Bone marrow (tissue), 2 donors: ENCODE measurements at regions not wholly inside any gene's neighbourhood (a gene's known extent, or its start where the extent isn't known, plus 50 kb on each side); places are given as distances from the start of the nearest gene placed in this dataset.
"Not testable (repeated sequence)": the region's sequence is repeated elsewhere in the genome, so short reads cannot be mapped to it uniquely, and the experiment has no call there.

Source experiments
- DNase-seq, 2 donors: peaks; one replicate each; lab custom pipeline; 2025; lab: John Stamatoyannopoulos, UW

DNA sequence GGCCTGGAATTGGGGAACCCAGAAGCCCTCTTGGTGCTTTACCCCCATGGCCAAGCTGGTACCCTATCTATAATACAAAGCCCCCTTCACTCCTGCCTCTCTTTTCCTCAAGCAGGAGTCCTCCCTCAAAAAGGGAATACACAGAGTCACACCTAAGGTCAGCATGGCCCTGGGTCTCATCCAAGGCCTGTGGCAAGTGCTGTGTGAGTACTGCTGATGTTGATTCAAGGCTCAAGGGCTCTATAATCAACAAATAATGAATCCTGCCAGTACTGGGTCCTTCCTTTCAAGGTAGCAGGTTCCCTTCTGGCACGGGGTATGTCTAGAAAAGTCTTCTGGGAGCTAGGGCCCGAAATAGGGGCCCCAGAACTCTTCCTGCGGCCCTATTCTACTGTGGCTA is 187.3 kb downstream of the CYB561 start:
- no peak for DNase-seq

DNA sequence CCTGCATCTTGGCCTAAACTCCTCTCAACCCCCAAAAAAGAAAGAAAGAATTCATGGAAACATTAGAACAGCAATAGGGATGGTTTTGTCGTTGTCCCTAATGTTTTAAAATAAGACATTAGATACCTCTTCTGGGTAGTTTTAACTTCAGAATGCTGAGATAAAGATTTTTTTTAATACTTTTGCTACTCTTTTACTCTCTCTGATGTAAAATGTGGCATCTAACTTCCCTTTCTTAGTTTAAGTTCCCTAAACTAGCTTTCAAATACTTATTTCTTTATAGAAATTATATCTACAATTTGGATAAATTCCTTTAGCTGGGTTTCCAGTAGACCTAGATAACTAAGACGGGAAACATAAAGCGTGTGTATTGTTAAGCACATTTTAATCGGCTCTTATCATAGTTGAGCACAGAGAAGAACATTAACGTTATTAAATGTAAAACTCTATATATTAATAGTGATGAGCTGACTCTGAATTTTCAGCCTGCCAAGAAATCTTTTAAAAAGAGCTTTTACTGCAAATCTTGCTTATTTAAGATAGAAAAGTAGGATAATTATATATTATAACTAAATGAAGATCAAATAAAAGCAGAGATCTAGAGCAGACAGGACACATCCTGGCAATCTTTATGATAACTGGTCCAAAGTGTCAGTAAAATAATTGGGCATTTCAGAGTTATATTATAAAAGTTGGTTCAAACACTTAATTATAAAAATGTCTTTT is 183.2 kb downstream of the CYB561 start:
- no peak for DNase-seq

DNA sequence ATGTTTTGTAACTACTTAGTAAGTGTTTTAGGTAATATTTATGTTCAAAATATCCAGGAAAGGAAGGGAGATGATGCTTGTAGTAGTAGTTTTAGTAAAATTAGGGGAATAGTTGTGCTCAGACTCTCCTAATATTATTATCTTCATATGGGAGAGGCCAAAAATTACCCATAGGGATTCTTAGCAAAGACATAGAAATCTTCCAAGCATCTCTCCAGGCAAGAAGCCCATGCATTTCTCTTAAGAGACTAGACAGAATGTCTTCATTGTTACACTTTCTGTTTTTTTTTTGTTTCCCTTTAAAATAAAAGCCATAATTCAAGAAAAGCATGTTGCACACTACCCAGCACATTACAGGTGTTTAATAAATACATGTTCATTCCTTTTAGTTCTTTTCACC is 180.6 kb downstream of the CYB561 start:
- DNase-seq: no peak

DNA sequence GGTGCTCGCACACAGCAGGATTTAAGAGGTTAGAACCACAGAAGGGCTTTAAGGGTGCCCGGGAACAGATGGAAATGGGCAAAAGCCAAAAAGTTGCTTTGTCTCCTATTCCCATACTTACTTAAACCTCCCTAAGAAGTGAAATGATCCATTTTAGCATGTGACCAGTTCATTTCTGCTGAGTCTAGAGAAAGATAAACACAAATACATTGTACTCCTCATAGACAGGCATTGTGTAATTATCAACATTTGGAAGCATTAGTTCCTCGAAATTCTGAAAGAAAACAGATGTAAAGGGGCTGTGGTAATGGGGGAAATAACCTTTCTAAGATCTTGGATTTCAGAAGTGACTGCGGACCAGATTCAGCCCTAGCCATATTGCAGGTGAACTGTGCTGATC is 178.3 kb downstream of the CYB561 start:
- no peak for DNase-seq

DNA sequence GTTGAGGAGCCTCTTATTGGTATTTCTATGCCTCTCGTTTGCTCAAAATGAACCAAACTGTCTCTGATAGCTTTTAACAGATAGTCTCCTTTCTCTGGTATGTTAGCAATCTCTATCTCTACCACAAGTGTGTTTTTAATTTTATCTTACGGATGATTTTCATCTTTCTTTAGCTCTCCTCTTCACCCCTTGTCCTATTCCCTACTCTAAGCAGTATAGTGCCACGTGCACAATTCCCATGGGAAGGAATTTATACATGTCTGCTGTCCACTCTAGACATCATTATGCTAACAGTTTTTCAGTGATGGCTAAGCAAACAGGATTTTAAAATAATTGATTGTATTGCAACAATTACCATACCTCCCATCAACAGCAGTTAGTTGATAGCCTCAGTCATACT is 177.3 kb downstream of the CYB561 start:
- DNase-seq: no peak

DNA sequence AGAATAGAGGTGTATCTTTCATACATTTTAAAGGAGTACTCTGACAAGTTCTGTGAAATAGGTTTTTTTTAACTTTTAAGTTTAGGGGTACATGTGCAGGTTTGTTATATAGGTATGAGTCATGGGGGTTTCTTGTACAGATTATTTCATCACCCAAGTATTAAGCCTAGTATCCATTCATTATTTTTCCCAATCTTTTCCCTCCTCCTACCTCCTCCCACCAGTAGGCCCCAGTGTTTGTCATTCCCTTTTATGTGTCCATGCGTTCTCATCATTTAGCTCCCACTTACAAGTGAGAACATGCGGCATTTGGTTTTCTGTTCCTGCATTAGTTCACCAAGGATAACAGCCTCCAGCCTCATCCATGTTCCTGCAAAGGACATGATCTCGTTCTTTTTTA is 175.5 kb downstream of the CYB561 start:
- DNase-seq: no peak

DNA sequence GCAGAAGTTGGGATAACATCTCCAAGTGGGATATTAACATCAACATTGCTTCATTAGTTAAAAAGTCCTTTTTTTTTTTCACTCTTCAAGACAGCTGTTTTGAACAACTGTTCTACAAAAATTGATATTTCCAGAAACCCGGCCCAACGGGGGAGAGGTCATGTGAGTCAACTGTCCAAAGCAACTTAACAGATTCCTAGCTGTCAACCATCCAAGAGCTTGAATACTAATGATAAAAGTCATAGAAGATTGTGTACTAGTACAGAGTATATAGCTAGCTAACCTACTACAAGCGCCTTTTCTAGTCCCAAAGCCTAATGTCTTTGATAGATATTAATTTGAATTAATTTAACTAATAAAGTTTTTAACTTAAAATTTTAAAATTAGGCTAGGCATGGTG is 172.0 kb downstream of the CYB561 start:
- no peak for DNase-seq

DNA sequence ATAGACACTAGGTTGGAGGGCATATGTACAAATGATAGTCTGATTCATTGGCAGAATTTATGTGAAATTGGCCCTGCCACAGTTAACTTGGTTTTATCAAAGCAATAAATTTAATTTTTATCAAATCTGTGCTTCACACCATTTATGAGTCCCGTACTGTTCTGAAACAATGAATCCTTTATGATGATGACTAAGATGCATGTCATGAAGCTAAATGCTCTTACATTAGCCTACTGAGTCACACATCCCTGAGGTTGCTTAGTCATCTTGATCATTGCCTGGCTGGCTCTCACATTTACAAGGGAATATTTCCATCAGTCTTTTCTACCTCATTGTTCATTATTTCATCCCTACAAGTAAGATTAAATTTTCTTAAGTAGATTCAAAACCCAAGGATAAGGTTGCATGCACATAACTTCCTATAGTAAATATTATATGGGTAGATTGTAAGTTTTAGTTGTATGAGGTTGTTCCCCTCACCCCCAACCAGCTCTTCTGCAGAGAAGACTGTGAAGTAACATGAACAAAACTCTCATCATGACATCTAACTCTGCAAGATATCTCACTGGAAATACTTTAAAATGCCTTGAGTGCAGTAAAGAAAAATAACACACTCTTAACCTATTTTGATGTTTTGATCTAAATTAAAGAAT is 170.7 kb downstream of the CYB561 start:
- peak in 1 of 2 donors; percentile 64 for DNase-seq

DNA sequence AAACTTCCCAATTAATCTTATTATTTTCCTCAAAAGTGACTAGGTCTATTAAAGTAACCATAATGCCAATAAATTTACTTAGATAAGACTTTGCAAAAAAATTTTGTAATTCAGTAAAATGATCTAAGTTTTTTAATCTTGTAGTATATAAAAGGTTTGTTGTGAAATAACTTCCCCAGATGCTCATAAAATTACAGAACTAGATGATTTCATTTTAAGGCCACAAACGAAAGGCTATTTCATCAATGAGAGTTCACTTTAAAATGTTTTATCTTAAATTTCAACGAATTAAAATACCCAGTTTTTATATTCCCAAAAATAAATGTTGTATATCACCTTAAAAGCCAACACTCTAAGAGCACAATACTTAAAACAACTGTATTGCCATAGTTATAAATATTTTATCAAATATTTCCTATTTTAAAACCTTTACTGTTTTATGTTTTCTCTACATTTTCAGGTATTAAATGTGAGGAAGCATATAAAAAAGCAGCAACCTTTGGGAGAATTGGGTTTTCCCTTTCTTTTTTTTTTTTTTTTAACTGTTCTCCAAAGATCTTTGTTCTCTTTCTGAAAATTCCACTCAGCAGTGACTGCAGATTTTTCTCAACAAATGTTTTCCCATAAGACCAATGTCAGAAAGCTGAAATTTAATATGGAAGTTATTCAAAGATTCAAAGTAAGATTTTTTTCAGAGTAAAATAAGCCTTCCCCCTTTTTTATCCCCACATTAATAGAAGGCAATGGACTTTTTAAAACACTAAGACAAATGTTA is 169.9 kb downstream of the CYB561 start:
- no peak for DNase-seq

DNA sequence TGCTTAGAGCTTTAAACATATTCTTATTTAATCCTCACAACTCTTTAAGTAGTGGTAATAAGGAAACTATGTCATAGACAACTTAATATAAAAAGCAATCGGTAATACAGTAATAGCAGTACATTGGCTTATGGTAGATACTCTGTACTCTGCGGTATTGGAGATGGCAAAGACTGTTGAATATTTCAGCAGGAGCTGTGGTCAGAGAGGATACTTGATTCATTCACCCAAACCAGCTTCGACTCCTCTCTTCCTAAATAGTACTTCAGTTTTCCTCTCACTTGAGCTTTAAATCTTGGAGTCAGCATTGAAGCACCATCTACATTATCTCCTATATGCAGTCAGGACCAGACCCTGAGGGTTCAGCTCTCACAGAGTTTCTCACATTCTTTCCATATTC is 169.3 kb downstream of the CYB561 start:
- DNase-seq: no peak

DNA sequence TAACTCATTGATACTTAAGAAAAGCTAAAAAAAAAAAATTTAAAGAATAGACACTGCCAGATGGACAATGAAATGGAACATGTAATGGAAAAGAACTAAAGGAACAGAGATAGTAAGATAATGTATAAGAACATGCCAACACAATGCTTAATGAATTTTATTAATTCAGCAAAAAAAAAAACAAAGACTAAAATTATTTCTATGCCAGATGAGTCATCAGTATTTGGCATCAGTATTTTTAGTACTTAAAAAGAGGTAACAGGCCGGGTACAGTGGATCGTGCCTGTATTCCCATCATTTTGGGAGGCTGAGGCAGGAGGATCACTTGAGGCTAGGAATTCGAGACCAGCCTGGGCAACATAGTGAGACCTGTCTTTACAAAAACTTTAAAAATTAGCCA is 168.5 kb downstream of the CYB561 start:
- DNase-seq: no peak

DNA sequence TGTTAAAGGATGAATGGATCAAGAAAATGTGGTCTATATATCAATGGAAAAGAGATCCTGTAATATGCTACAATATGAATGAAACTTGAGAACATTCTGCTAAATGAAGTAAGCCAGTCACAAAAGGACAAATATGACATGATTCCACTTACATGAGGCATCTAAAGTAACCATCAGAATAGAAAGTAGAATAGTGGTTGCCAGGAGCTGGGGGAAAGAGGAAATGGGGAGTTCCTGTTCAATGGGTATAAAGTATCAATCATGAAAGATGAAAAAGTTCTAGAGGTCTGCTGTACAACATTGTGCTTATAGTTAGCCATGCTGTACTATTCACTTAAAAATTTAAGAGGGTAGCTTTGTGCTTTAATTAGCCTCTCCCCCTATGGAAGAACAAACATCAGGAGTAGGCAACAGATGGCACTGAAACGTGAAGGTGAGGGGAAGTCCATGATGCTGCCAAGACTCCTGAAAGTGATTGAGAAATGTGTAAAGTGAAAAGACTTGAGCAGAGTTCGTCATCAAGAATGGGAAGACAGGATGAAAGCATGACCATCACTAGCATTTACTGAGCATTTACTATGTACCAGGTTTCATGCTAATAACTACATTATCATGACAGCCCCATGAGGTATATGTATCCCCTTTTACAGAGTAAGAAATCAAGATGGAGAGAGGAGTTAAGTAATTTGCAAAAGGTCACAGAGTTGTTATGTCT is 167.2 kb downstream of the CYB561 start:
- no peak for DNase-seq

DNA sequence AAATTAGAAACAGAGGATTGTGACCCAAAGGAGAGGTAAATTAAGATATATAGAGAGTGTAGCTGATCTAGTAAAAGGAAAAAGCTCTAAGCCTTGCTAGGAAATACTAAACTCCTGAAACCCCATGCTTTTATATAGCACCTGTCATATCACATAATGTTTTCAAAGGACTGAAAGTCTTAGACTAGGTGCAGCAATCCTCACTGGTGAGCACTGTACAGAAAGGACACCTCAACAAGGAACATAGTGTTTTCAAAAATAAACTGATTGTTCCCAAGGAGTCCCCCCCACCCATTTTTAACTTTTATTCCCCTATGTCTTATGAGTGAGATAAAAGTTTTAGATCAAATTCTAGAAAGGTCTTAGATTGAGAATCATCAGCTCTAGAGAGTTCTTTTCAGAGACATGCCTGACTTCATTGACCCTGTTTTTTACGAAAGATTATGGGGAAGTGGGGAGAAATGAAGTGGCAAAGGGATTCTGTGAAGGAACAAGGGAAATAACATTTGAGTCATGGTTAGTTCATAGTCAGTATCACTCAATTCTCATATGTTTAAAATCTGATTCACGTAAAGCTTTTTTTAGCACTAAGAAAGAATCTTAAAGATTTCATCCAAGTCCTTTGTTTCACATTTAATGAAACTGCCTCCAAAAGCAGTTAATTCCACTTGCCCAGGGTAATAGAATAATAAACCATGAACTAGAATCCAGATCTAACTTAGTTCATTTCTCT is 166.4 kb downstream of the CYB561 start:
- DNase-seq: no peak

DNA sequence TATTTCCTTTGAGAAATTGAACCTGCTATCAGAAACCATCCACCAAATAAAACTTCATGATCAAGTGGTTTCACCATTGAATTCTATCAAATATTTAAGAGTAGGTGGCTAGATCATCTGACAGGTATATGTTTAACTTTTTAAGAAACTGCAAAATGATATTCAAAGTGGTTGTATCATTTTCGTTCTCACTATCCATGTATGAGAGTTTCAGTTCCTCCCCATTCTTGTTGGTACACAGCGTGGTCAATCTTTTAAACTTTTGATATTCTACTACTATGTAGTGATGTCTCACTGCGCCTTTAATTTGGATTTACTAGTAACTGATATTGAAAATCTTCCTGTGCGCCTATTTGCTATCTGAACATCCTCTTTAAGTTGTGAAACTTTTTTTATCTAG is 163.7 kb downstream of the CYB561 start:
- DNase-seq: no peak

DNA sequence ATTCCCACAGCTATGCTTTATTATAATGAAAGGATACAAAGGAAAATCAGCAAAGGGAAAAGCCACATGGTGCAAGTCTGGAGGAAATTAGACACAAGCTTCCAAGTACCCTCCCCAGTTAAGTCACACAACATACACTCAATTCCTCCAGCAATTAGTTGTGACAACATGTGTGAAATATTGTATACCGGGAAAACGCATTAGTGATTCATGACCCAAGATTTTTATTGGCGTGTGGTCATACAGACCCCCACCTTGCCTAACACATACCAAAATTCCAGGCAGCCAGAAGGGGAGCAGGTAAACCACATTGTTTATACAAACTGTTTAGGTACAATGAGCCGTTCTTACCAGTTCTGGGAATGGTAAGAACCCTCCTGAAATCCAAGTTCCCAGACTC is 160.6 kb downstream of the CYB561 start:
- DNase-seq: no peak

DNA sequence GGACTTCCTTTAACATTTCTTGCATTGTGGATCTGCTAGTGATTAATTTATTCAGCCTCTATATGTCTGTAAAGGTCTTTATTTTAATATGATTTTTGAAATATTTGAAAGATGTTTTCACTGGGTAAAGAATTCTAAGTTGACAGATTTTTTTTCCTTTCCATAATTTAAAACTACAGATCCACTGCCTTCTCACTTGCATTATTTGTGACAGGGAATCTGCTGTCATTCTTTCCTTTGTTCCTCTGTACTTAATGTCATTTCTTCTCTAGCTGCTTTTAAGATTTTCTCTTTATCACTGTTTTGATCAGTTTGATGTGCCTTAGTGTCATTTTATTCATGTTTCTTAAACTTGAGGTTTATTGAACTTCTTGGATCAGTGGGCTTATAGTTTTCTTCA is 159.9 kb downstream of the CYB561 start:
- no peak for DNase-seq

DNA sequence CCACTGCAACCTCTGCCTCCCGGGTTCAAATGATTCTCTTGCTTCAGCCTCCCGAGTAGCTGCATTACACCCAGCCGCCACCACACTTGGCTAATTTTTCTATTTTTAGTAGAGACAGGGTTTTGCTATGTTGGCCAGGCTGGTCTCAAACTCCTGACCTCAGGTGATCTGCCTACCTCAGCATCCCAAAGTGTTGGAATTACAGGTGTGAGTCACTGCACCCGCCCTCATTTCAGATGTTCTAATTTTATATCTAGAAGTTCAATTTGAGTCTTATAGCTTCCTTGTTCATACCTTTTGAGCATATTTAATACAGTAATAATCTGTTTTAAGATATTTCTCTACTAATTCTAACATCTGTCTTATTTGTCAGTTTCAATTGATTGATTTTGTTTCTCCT is 159.1 kb downstream of the CYB561 start:
- not testable (repeated sequence) for DNase-seq

DNA sequence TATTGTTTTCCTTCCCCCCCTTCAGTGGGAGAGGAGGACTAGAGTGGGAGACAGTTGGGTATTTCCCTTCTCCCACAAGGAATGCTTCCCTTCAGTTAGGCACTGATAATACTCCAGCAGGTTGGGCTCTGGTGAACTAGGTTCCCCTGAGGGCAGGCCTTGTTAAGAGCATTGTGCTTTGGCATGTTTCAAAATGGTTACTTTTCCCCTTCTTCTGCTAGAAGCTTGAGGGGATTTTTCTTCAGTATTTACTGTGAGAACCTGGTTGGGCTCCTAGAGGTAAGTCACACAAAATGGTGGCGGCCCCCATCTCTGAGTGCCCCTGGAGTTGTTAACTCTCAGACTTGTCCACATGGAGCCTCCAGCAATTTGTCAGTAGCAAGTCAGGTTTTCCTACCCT is 156.2 kb downstream of the CYB561 start:
- DNase-seq: no peak

DNA sequence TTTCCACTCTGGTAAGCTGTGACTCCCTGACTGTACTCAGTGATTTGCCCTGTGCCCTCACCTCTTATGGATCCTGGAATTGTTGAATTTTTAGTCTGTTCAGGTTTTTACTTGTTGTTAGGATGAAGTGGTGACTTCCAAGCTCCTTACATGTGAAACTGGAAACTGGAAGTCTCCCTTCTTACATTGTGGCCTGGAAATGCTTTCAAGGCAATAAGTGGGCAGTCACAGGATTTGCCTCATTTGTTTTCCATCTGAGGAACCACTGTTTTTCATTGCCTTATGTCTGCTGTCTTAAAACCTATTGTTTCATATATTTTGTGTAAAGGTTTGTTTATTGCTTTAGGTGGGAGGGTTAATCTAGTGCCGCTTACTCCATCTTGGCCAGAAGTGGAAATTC is 155.8 kb downstream of the CYB561 start:
- no peak for DNase-seq

DNA sequence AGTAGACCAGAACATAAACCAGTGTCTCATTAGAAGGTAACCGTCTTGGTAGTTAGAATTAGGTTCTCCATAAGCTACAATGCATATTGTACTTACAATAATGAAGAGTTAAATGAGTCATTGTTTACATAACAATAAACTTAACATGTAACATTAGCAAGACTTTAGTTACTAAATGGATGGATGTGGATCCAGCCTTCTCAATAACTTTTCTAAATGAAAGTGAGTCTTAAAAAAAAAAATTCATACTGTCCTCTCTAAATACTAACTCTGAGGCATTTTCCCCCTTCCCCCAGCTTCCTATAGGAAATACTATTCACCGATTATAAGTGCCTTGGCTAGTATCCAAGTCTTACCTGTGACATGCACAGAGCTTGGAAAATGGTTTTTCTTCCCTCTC is 155.3 kb downstream of the CYB561 start:
- no peak for DNase-seq

DNA sequence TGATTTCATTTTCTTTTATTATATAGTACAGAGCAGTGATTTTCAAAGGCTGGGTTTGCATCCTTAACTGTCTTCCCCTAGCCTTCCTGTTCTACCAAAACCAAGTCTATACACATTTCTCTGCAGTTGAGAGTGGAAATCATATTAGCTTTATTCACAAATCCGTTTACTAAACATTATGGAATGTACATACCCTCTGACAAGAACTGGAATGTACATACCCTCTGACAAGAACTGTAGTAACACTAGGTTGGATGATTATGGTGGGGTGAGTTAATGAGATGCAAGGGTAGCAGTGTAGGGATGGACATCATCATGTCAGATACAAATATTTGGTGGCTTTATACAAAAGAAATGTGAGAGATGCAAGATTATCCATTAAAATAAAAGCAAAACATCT is 154.8 kb downstream of the CYB561 start:
- no peak for DNase-seq

DNA sequence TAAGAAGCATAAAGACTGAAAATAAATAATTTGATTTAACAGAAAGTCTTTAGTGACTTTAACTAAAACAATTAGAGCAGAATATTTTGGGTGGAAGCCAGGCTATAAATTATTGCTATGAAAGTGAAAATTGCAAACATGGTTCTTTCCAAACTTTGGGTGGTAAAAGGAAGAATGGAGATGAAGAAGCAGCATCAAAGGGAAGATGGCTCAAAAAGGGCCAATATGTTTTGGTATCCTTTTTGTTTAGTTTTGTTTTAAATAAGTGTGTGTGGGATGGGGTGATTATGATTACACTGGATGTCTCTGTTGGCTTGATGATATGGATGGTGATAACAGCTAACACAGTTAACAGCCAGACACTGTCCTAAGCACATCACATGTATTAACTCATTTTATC is 153.7 kb downstream of the CYB561 start:
- no peak for DNase-seq
